ENCODE measurements at regions not wholly inside any gene's neighbourhood (a gene's known extent, or its start where the extent isn't known, plus 50 kb on each side); places are given as distances from the start of the nearest gene placed in this dataset.
"Not testable (repeated sequence)": the region's sequence is repeated elsewhere in the genome, so short reads cannot be mapped to it uniquely, and the experiment has no call there.

- H3K4me3 ChIP-seq (ENCODE audit: low read depth, low read length), result no peak overlapping the region
- no peak for DNase-seq (ENCODE audit: low read depth)
- TF ChIP-seq, protein P1, sequence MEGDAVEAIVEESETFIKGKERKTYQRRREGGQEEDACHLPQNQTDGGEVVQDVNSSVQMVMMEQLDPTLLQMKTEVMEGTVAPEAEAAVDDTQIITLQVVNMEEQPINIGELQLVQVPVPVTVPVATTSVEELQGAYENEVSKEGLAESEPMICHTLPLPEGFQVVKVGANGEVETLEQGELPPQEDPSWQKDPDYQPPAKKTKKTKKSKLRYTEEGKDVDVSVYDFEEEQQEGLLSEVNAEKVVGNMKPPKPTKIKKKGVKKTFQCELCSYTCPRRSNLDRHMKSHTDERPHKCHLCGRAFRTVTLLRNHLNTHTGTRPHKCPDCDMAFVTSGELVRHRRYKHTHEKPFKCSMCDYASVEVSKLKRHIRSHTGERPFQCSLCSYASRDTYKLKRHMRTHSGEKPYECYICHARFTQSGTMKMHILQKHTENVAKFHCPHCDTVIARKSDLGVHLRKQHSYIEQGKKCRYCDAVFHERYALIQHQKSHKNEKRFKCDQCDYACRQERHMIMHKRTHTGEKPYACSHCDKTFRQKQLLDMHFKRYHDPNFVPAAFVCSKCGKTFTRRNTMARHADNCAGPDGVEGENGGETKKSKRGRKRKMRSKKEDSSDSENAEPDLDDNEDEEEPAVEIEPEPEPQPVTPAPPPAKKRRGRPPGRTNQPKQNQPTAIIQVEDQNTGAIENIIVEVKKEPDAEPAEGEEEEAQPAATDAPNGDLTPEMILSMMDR (conservative IDR thresholded peaks at IDR 0.05; ENCODE audit: low read depth, low read length), result no peak
Measured at GRCh38 chr18:57956491-57956890, 87.5 kb upstream of the NEDD4L start.

DNA sequence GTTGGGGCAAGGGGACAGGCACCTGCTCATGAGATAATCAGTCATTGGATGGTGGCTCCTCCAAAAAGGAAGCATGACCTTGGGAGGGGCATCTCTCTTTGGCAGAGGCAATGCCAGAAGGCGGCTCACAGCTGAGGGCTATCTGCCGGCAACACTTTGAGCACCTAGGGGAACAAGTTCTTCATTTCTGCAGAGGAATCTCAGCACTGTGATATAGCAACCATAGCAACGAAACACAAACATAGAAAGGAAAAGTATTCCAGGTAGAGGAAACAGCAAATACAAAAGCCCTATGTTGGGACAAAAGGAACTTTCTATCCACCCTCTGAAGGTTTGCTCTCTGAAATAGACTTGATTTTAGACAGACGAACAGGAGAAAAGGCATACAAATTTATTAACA lies 89.1 kb upstream of the NEDD4L start:
- TF ChIP-seq, protein P1 (conservative IDR thresholded peaks at IDR 0.05; ENCODE audit: low read depth, low read length), result no peak
- DNase-seq (ENCODE audit: low read depth), result no peak
- H3K4me3 ChIP-seq (ENCODE audit: low read depth, low read length), result no peak overlapping the region

DNA sequence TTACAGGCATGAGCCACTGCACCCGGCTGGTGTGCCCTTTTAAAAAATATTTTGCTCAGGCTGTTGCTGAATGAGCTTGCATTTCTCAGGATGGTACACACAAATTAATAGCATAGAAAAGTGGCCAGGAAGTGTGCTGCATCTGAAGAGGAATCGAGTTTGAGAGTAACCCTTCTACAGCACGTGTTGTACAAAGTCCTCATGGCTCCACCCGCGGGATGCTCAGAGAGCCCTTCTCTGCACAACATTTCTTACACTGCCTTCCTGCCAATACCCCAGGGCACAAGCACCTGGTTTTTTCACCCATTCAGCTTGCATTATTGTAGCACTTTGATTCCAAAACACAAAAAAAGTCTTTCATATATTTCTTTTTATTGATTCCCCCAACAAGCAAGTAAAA lies 90.1 kb upstream of the NEDD4L start:
- TF ChIP-seq, protein P1 (conservative IDR thresholded peaks at IDR 0.05; ENCODE audit: low read depth, low read length), result no peak
- no peak for DNase-seq (ENCODE audit: low read depth)
- no peak overlapping the region for H3K4me3 ChIP-seq (ENCODE audit: low read depth, low read length)

DNA sequence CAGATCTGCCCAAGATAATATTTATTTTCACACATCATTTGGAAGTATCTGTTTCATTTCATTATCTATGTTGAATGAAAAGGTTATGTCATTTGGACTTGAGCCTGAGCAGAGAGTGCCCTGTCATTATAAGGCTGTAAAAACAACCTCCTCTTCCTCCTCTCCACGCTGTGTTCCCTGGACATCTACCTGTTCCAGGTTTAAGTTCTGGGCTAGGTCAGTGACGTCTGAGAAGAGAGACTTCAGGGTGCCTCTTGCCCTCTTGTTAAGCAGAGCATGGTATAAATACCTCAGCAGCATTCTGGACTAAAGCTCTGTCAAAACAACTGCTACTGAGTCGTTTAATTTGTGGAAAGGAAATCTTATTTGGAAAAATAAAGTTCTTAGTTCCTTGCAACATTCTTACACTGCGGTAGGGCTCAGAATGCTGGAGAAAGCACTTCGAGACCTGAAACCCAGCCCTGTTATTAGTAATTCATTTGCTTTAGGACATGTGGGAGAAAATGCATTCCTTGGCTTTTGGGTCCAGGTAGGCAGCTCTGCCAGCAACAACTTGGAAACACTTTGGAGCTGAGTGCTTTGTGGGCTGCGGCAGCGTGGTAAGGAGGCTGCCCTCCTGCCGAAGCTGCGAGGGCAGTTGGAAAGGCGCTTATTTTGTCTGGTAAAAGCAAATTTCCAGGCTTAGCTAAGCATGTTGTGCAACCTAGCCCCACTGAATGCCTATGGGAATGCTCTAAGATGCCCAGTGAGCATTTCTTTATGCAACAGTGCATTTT lies 91.8 kb upstream of the NEDD4L start:
- H3K4me3 ChIP-seq (ENCODE audit: low read depth, low read length), result no peak overlapping the region
- TF ChIP-seq, protein P1 (conservative IDR thresholded peaks at IDR 0.05; ENCODE audit: low read depth, low read length), result no peak
- DNase-seq (ENCODE audit: low read depth), result peak; percentile 21

- TF ChIP-seq, protein P1 (conservative IDR thresholded peaks at IDR 0.05; ENCODE audit: low read depth, low read length), result no peak
- DNase-seq (ENCODE audit: low read depth), result no peak
- H3K4me3 ChIP-seq (ENCODE audit: low read depth, low read length), result no peak overlapping the region
Measured at GRCh38 chr18:57951117-57951796, 92.8 kb upstream of the NEDD4L start.

DNA sequence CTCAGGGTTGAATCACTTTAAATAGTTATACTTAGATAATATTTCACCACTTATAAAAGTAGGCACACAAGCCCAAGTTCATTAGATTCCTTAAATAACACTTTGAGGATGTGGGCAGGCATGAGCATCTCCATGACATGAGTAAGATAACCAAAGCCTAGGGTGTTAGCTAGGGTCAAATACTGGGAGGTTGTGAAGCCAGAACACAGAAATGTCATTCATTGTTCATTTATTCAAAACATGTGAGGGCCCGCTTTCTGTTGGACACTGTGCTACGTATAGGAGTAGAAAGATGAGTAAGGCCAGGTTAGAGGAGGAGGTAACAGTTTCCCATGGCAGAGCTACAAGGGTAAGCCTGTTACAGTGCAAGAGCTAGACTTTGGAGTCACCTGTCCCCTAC lies 93.5 kb upstream of the NEDD4L start:
- no peak for DNase-seq (ENCODE audit: low read depth)
- H3K4me3 ChIP-seq (ENCODE audit: low read depth, low read length), result no peak overlapping the region
- TF ChIP-seq, protein P1 (conservative IDR thresholded peaks at IDR 0.05; ENCODE audit: low read depth, low read length), result no peak

DNA sequence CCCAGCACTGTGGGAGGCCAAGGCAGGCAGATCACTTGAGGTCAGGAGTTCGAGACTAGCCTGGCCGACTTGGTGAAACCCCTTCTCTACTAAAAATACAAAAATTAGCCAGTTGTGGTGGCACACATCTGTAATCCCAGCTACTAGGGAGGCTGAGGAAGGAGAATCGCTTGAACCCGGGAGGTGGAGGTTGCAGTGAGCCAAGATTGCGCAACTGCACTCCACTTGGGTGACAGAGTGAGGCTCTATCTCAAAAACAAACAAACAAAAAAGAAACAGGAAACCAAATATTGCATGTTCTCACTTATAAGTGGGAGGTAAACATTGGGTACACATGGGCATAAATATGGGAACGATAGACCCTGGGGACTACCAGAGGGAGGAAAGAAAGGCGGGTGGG lies 94.7 kb upstream of the NEDD4L start:
- DNase-seq (ENCODE audit: low read depth), result not testable (repeated sequence)

More for the DNA sequence above, 94.7 kb upstream of the NEDD4L start:
- H3K4me3 ChIP-seq (ENCODE audit: low read depth, low read length), result not testable (repeated sequence)

Data from choroid plexus epithelial cell (primary cell).